ENCODE measurements at regions not wholly inside any gene's neighbourhood (a gene's known extent, or its start where the extent isn't known, plus 50 kb on each side); places are given as distances from the start of the nearest gene placed in this dataset.

GRCh38 chr5:167713896-167714295 lies 577.5 kb upstream of the WWC1 start:
- Histone ChIP-seq H3K4me3 (no peak overlapping the region), H3K4me1 (no peaks in the 10 kb centered on the region), H3K27ac (no peak overlapping the region), H3K27me3 (no peaks in the 10 kb centered on the region), H3K9me3 (no peaks in the 10 kb centered on the region), H3K36me3 (replicated peaks in 1 of 2; ENCODE audit: insufficient read depth in 1 of 2, low read depth in 2 of 2) (no peaks in the 10 kb centered on the region)
- 67 to 97% methylated on average over 1 of the region's 1 CpG for WGBS, 2 donors
- TF ChIP-seq POLR2A (IDR thresholded peaks at IDR 0.05) = no peak
- intact Hi-C loops (cut with DNase I) = no loop called here
- no peak for ATAC-seq
- no peak for DNase-seq

DNA sequence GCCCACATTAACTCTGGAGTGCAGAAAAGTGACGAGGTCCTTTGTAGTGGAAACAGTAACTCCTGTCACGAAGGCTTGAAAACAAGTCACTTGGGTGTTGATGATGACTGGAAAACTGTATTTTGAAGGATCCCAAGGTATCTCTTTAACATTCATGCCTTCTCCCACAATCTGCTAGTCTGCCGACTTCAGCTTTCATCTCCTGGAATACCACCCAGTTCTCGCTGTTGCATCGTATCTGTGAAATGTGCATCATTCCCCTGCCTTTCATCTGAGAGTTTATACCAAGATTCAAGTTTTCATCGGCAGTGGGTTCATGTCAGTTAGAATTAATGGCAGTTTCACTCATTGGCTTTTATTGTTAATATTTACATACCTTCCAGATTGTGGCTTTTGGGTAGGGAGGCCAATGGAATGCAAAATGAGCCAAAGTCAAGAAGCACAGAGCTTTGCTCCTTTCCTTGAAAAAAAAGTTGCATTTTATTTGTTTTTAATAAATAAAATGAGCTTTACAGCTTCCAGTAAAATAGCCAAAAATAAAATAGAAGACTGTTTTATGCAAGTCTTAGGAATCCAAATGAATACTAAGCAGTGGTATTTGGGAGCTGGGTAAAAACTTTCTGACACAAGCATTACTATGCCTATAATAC lies 575.2 kb upstream of the WWC1 start:
- no peak overlapping the region for H3K4me3 ChIP-seq
- TF ChIP-seq POLR2A (IDR thresholded peaks at IDR 0.05) (no peak), CTCF (IDR thresholded peaks at IDR 0.05) (no peak)
- no peaks in the 10 kb centered on the region for H3K27me3 ChIP-seq
- H3K9me3 ChIP-seq = no peaks in the 10 kb centered on the region
- intact Hi-C loops (cut with DNase I) = no loop called here
- H3K36me3 ChIP-seq (replicated peaks in 1 of 2; ENCODE audit: insufficient read depth in 1 of 2, low read depth in 2 of 2) = no peaks in the 10 kb centered on the region
- 73 to 74% methylated on average over 6 of the region's 6 CpGs for WGBS, 2 donors
- DNase-seq (no peak), ATAC-seq (no peak)
- no peaks in the 10 kb centered on the region for H3K4me1 ChIP-seq
- H3K27ac ChIP-seq = no peak overlapping the region

GRCh38 chr5:167720259-167720658 lies 571.2 kb upstream of the WWC1 start:
- no peaks in the 10 kb centered on the region for H3K9me3 ChIP-seq
- WGBS, 2 donors = 71 to 73% methylated on average over 3 of the region's 3 CpGs
- no peak overlapping the region for H3K4me3 ChIP-seq
- no peak overlapping the region for H3K27ac ChIP-seq
- DNase-seq (no peak), ATAC-seq (no peak)
- no peak for TF ChIP-seq CTCF (IDR thresholded peaks at IDR 0.05)
- TF ChIP-seq POLR2A (IDR thresholded peaks at IDR 0.05) = no peak
- no peaks in the 10 kb centered on the region for H3K4me1 ChIP-seq
- intact Hi-C loops (cut with DNase I) = loop anchor here (10.0 kb wide), 2 partner anchors 325 to 505 kb away; no protein-coding TSS in a partner anchor
- peaks cover 0 to 3% of the 10 kb centered on the region in 2 donors for H3K27me3 ChIP-seq
- no peaks in the 10 kb centered on the region for H3K36me3 ChIP-seq (replicated peaks in 1 of 2; ENCODE audit: insufficient read depth in 1 of 2, low read depth in 2 of 2)

GRCh38 chr5:167720676-167721260 lies 570.7 kb upstream of the WWC1 start:
- Histone ChIP-seq H3K36me3 (replicated peaks in 1 of 2; ENCODE audit: insufficient read depth in 1 of 2, low read depth in 2 of 2) (no peaks in the 10 kb centered on the region), H3K4me3 (no peak overlapping the region), H3K27ac (no peak overlapping the region), H3K4me1 (no peaks in the 10 kb centered on the region), H3K27me3 (peaks cover 0 to 3% of the 10 kb centered on the region in 2 donors), H3K9me3 (no peaks in the 10 kb centered on the region)
- intact Hi-C loops (cut with DNase I) = loop anchor here (10.0 kb wide), 2 partner anchors 324 to 504 kb away; no protein-coding TSS in a partner anchor
- no peak for ATAC-seq
- WGBS, 2 donors = 46% methylated on average over 5 of the region's 5 CpGs
- TF ChIP-seq CTCF (IDR thresholded peaks at IDR 0.05) (no peak), POLR2A (IDR thresholded peaks at IDR 0.05) (no peak)
- no peak for DNase-seq

GRCh38 chr5:167721926-167722440 lies 569.5 kb upstream of the WWC1 start:
- intact Hi-C loops (cut with DNase I) = loop anchor here (10.0 kb wide), 2 partner anchors 323 to 503 kb away; no protein-coding TSS in a partner anchor
- no peak overlapping the region for H3K4me3 ChIP-seq
- TF ChIP-seq CTCF (IDR thresholded peaks at IDR 0.05) = no peak
- TF ChIP-seq POLR2A (IDR thresholded peaks at IDR 0.05) = no peak
- H3K4me1 ChIP-seq = no peaks in the 10 kb centered on the region
- no peak for ATAC-seq
- DNase-seq = no peak
- H3K27me3 ChIP-seq = peaks cover 0 to 3% of the 10 kb centered on the region in 2 donors
- no peaks in the 10 kb centered on the region for H3K36me3 ChIP-seq (replicated peaks in 1 of 2; ENCODE audit: insufficient read depth in 1 of 2, low read depth in 2 of 2)
- no peaks in the 10 kb centered on the region for H3K9me3 ChIP-seq
- 35 to 44% methylated on average over 3 of the region's 3 CpGs for WGBS, 2 donors
- H3K27ac ChIP-seq = no peak overlapping the region
